Liver (tissue), 8 donors: ENCODE measurements at regions not wholly inside any gene's neighbourhood (a gene's known extent, or its start where the extent isn't known, plus 50 kb on each side); places are given as distances from the start of the nearest gene placed in this dataset.

ENCODE experiments used
- DNase-seq: peaks from one replicate; pipeline ENCODE4 v3.0.0-alpha.2; 2017; ENCODE audit warnings: low spot score
- H3K27ac ChIP-seq, 2 donors: one replicate each; pipeline ENCODE4 v1.7.0; 2013; ENCODE audit warnings: inconsistent platforms in 2 of 2, low read length in 2 of 2, control low read depth in 1 of 2, low read depth in 1 of 2, mild to moderate bottlenecking in 1 of 2
- H3K27me3 ChIP-seq, 4 donors: one replicate each; pipeline versions ENCODE4 v1.6.1 to v1.7.0; 2013; ENCODE audit warnings: low read length in 3 of 4, inconsistent platforms in 1 of 4, mild to moderate bottlenecking in 1 of 4, moderate library complexity in 1 of 4; ENCODE audit not compliant: control insufficient read depth in 4 of 4, insufficient read depth in 4 of 4
- H3K36me3 ChIP-seq, 4 donors: one replicate each; pipeline versions ENCODE4 v1.6.1 to v1.7.0; 2013; ENCODE audit warnings: low read length in 3 of 4, mild to moderate bottlenecking in 3 of 4, low read depth in 1 of 4, moderate library complexity in 1 of 4; ENCODE audit not compliant: control insufficient read depth in 4 of 4, insufficient read depth in 3 of 4
- H3K4me1 ChIP-seq, 4 donors: one replicate each; pipeline versions ENCODE4 v1.6.1 to v1.7.0; 2013; ENCODE audit warnings: low read length in 3 of 4, mild to moderate bottlenecking in 3 of 4, moderate library complexity in 1 of 4; ENCODE audit not compliant: control insufficient read depth in 4 of 4, insufficient read depth in 4 of 4
- H3K4me3 ChIP-seq, 3 donors: one replicate each; pipeline versions ENCODE4 v1.6.1 to v1.7.0; 2013; ENCODE audit warnings: low read length in 3 of 3, control low read depth in 1 of 3, low read depth in 1 of 3, mild to moderate bottlenecking in 1 of 3
- H3K9ac ChIP-seq, 2 donors: one replicate each; pipeline ENCODE4 v1.7.0; 2013; ENCODE audit warnings: low read length in 2 of 2, mild to moderate bottlenecking in 2 of 2, moderate library complexity in 2 of 2, control low read depth in 1 of 2, low read depth in 1 of 2
- H3K9me3 ChIP-seq, 4 donors: one replicate each; pipeline versions ENCODE4 v1.6.1 to v1.7.0; 2013; ENCODE audit warnings: low read length in 3 of 4; ENCODE audit not compliant: control insufficient read depth in 4 of 4
- EGR1 ChIP-seq, 2 donors: IDR thresholded peaks; 2 replicates each; pipeline ENCODE4 v1.6.1; 2016 to 2018; ENCODE audit warnings: antibody characterized with exemption in 2 of 2, low read depth in 2 of 2
- FOXA1 ChIP-seq: IDR thresholded peaks from 2 replicates; pipeline ENCODE4 v1.6.1; 2016; ENCODE audit warnings: antibody characterized with exemption
- FOXA2 ChIP-seq: IDR thresholded peaks from 2 replicates; pipeline ENCODE4 v1.6.1; 2016; ENCODE audit warnings: antibody characterized with exemption
- GABPA ChIP-seq, 2 donors: IDR thresholded peaks in 1 of 2; conservative IDR thresholded peaks in 1 of 2; 2 replicates each; pipeline ENCODE4 v1.6.1; 2016; ENCODE audit warnings: antibody characterized with exemption in 2 of 2, mild to moderate bottlenecking in 1 of 2, moderate library complexity in 1 of 2
- HNF4A ChIP-seq, 2 donors: conservative IDR thresholded peaks; 2 replicates each; pipeline ENCODE4 v1.6.1; 2016; ENCODE audit warnings: antibody characterized with exemption in 2 of 2, mild to moderate bottlenecking in 2 of 2
- HNF4G ChIP-seq: IDR thresholded peaks from 2 replicates; pipeline ENCODE4 v1.6.1; 2016; ENCODE audit warnings: antibody characterized with exemption
- JUND ChIP-seq, 2 donors: IDR thresholded peaks; 2 replicates each; pipeline ENCODE4 v1.6.1; 2016; ENCODE audit warnings: antibody characterized with exemption in 2 of 2
- NR2F2 ChIP-seq: IDR thresholded peaks from 2 replicates; pipeline ENCODE4 v1.6.1; 2016; ENCODE audit warnings: antibody characterized with exemption
- RAD21 ChIP-seq, 2 donors: IDR thresholded peaks; 2 replicates each; pipeline ENCODE4 v1.6.1; 2016; ENCODE audit warnings: antibody characterized with exemption in 2 of 2, mild to moderate bottlenecking in 2 of 2
- RXRA ChIP-seq, 2 donors: IDR thresholded peaks; 2 replicates each; pipeline ENCODE4 v1.6.1; 2017 to 2018; ENCODE audit warnings: antibody characterized with exemption in 2 of 2, mild to moderate bottlenecking in 1 of 2
- SP1 ChIP-seq: IDR thresholded peaks from 2 replicates; pipeline ENCODE4 v1.6.1; 2018; ENCODE audit warnings: antibody characterized with exemption, mild to moderate bottlenecking
- YY1 ChIP-seq: IDR thresholded peaks from 2 replicates; pipeline ENCODE4 v1.6.1; 2016; ENCODE audit warnings: antibody characterized with exemption, mild to moderate bottlenecking
- WGBS: extraction: QIAGEN DNeasy Blood & Tissue Kit; methylation state at CpG from one replicate; pipeline ENCODE4 v1.1.7; 2013; 5-methylcytosine and 5-hydroxymethylcytosine counted together
- TF ChIP-seq, protein P1 (sequence below): fragments of 150-350 bp; IDR thresholded peaks from 2 replicates; pipeline ENCODE4 v1.5.1; 2017; ENCODE audit warnings: improper control_type of control experiment, low read depth, low read length; ENCODE audit not compliant: missing input control
- TF ChIP-seq, protein P2 (sequence below): IDR thresholded peaks from 2 replicates; pipeline ENCODE4 v1.6.1; 2016; ENCODE audit warnings: antibody characterized with exemption, mild to moderate bottlenecking
- TF ChIP-seq, protein P3 (sequence below): IDR thresholded peaks from 2 replicates; pipeline ENCODE4 v1.6.1; 2016; ENCODE audit warnings: antibody characterized with exemption
- TF ChIP-seq, protein P4 (sequence below): IDR thresholded peaks from 2 replicates; pipeline ENCODE4 v1.6.1; 2016; ENCODE audit warnings: antibody characterized with exemption
- TF ChIP-seq, protein P5 (sequence below): IDR thresholded peaks from 2 replicates; pipeline ENCODE4 v1.6.1; 2016; ENCODE audit warnings: antibody characterized with exemption
- donor health status: healthy.
- donor health status: healthy.
- donor health status: healthy.
- donor health status: healthy.
- donor health status: healthy.

DNA sequence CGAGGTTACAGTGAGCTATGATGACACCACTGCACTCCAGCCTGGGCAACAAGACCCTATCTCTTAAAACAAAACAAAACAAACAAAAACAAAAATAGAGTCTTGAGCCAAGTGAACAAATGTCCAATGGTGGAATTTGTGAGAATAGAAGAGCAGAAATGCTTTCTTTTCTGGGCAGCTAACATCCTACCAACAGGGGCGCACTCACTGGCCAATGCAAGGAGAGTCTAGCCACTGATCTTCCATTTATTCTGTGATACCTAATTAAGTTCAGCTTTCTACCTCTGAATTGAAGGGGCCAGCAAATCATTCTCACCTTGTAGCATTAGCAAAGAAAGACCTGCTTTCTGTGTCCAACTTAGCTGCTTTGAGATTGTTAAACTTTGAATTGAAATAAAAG, 301.9 kb upstream of the NR2F2 start:
- peaks cover 0 to 3% (median 0%) of the 10 kb centered on the region in 4 donors for H3K27me3 ChIP-seq
- H3K4me3 ChIP-seq = no peak overlapping the region
- TF ChIP-seq RAD21 (IDR thresholded peaks at IDR 0.05) (no peak), NR2F2 (no peak), EGR1 (IDR thresholded peaks at IDR 0.05; ENCODE audit: low read depth in 2 of 2) (no peak), JUND (IDR thresholded peaks at IDR 0.05) (no peak), FOXA1 (no peak), FOXA2 (no peak), YY1 (no peak), HNF4G (no peak), SP1 (no peak), GABPA (IDR thresholded peaks at IDR 0.05 in 1 of 2, conservative IDR thresholded peaks at IDR 0.05 in 1 of 2) (no peak)
- TF ChIP-seq, protein P1, sequence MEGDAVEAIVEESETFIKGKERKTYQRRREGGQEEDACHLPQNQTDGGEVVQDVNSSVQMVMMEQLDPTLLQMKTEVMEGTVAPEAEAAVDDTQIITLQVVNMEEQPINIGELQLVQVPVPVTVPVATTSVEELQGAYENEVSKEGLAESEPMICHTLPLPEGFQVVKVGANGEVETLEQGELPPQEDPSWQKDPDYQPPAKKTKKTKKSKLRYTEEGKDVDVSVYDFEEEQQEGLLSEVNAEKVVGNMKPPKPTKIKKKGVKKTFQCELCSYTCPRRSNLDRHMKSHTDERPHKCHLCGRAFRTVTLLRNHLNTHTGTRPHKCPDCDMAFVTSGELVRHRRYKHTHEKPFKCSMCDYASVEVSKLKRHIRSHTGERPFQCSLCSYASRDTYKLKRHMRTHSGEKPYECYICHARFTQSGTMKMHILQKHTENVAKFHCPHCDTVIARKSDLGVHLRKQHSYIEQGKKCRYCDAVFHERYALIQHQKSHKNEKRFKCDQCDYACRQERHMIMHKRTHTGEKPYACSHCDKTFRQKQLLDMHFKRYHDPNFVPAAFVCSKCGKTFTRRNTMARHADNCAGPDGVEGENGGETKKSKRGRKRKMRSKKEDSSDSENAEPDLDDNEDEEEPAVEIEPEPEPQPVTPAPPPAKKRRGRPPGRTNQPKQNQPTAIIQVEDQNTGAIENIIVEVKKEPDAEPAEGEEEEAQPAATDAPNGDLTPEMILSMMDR = no peak
- TF ChIP-seq, protein P2, sequence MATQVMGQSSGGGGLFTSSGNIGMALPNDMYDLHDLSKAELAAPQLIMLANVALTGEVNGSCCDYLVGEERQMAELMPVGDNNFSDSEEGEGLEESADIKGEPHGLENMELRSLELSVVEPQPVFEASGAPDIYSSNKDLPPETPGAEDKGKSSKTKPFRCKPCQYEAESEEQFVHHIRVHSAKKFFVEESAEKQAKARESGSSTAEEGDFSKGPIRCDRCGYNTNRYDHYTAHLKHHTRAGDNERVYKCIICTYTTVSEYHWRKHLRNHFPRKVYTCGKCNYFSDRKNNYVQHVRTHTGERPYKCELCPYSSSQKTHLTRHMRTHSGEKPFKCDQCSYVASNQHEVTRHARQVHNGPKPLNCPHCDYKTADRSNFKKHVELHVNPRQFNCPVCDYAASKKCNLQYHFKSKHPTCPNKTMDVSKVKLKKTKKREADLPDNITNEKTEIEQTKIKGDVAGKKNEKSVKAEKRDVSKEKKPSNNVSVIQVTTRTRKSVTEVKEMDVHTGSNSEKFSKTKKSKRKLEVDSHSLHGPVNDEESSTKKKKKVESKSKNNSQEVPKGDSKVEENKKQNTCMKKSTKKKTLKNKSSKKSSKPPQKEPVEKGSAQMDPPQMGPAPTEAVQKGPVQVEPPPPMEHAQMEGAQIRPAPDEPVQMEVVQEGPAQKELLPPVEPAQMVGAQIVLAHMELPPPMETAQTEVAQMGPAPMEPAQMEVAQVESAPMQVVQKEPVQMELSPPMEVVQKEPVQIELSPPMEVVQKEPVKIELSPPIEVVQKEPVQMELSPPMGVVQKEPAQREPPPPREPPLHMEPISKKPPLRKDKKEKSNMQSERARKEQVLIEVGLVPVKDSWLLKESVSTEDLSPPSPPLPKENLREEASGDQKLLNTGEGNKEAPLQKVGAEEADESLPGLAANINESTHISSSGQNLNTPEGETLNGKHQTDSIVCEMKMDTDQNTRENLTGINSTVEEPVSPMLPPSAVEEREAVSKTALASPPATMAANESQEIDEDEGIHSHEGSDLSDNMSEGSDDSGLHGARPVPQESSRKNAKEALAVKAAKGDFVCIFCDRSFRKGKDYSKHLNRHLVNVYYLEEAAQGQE = no peak
- H3K4me1 ChIP-seq = no peaks in the 10 kb centered on the region
- H3K36me3 ChIP-seq = no peaks in the 10 kb centered on the region
- H3K9ac ChIP-seq = no peak overlapping the region
- no peak overlapping the region for H3K27ac ChIP-seq
- no peaks in the 10 kb centered on the region for H3K9me3 ChIP-seq
- DNase-seq = no peak
- 85% methylated on average over 2 of the region's 2 CpGs for WGBS

DNA sequence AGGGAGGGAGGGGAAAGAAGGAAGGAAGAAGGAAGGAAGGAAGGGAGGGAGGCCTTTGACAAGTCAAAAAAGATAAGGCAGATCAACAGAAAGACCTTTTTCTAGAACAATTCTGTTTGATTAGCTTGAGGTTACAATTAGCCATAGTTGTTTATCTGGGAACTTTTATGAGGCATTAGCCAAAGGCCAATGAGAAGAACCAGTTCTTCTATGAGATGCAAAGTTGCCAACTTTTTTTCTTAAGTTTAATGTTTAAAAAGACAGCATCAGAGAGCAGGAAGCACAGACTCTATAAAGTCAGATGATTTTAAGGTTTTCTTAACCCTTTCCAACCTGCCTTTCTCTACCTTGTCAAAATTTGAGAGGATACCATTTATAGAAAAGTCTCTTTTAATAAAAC, 301.3 kb upstream of the NR2F2 start:
- no peak for DNase-seq
- H3K27ac ChIP-seq = no peak overlapping the region
- H3K9ac ChIP-seq = no peak overlapping the region
- H3K4me3 ChIP-seq = no peak overlapping the region
- H3K9me3 ChIP-seq = no peaks in the 10 kb centered on the region
- no peaks in the 10 kb centered on the region for H3K4me1 ChIP-seq
- TF ChIP-seq FOXA1 (no peak), RXRA (IDR thresholded peaks at IDR 0.05) (no peak), HNF4G (no peak), GABPA (IDR thresholded peaks at IDR 0.05 in 1 of 2, conservative IDR thresholded peaks at IDR 0.05 in 1 of 2) (no peak), FOXA2 (no peak), EGR1 (IDR thresholded peaks at IDR 0.05; ENCODE audit: low read depth in 2 of 2) (no peak), NR2F2 (no peak), HNF4A (conservative IDR thresholded peaks at IDR 0.05) (no peak), YY1 (no peak)
- TF ChIP-seq, protein P3, sequence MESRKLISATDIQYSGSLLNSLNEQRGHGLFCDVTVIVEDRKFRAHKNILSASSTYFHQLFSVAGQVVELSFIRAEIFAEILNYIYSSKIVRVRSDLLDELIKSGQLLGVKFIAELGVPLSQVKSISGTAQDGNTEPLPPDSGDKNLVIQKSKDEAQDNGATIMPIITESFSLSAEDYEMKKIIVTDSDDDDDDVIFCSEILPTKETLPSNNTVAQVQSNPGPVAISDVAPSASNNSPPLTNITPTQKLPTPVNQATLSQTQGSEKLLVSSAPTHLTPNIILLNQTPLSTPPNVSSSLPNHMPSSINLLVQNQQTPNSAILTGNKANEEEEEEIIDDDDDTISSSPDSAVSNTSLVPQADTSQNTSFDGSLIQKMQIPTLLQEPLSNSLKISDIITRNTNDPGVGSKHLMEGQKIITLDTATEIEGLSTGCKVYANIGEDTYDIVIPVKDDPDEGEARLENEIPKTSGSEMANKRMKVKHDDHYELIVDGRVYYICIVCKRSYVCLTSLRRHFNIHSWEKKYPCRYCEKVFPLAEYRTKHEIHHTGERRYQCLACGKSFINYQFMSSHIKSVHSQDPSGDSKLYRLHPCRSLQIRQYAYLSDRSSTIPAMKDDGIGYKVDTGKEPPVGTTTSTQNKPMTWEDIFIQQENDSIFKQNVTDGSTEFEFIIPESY = no peak
- TF ChIP-seq, protein P4, sequence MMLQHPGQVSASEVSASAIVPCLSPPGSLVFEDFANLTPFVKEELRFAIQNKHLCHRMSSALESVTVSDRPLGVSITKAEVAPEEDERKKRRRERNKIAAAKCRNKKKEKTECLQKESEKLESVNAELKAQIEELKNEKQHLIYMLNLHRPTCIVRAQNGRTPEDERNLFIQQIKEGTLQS = no peak
- TF ChIP-seq, protein P5, sequence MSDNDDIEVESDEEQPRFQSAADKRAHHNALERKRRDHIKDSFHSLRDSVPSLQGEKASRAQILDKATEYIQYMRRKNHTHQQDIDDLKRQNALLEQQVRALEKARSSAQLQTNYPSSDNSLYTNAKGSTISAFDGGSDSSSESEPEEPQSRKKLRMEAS = no peak
- no peaks in the 10 kb centered on the region for H3K36me3 ChIP-seq
- H3K27me3 ChIP-seq = peaks cover 0 to 3% (median 0%) of the 10 kb centered on the region in 4 donors
